ENCODE measurements at regions not wholly inside any gene's neighbourhood (a gene's known extent, or its start where the extent isn't known, plus 50 kb on each side); places are given as distances from the start of the nearest gene placed in this dataset.

GRCh38 chr6:90887764-90888163, 300.9 kb upstream of the MAP3K7 start:
- TF ChIP-seq POLR2A (IDR thresholded peaks at IDR 0.05; ENCODE audit: low read depth, low read length) (no peak), CTCF (IDR thresholded peaks at IDR 0.05 in 2 of 3, conservative IDR thresholded peaks at IDR 0.05 in 1 of 3; ENCODE audit: control insufficient read depth in 2 of 3, extremely low read depth in 1 of 3, insufficient read depth in 1 of 3, low read depth in 3 of 3, low read length in 3 of 3) (no peak), BCL3 (IDR thresholded peaks at IDR 0.05; ENCODE audit: borderline replicate concordance, insufficient read depth, low read depth, low read length, poor library complexity, severe bottlenecking) (no peak), MYC (IDR thresholded peaks at IDR 0.05; ENCODE audit: insufficient read depth, insufficient read length, insufficient replicate concordance, low read length, severe bottlenecking) (no peak), RAD21 (IDR thresholded peaks at IDR 0.05; ENCODE audit: insufficient read depth, low read depth, low read length) (no peak), EZH2 (IDR thresholded peaks at IDR 0.05; ENCODE audit: borderline replicate concordance, control insufficient read depth, low read depth, low read length) (no peak), USF2 (IDR thresholded peaks at IDR 0.05; ENCODE audit: borderline replicate concordance, low read depth, low read length) (no peak), SIX5 (IDR thresholded peaks at IDR 0.05; ENCODE audit: low read depth, low read length, severe bottlenecking) (no peak), SUZ12 (IDR thresholded peaks at IDR 0.05; ENCODE audit: unreplicated experiment) (no peak)

Measured in GM12878 (cell line).